Nephron (organoid): ENCODE measurements at regions not wholly inside any gene's neighbourhood (a gene's known extent, or its start where the extent isn't known, plus 50 kb on each side); places are given as distances from the start of the nearest gene placed in this dataset.

Experiments used
- H3K27ac Mint-ChIP-seq, 3 experiments: 2 replicates each; pipeline ENCODE4 v1.8.0; 2020; ENCODE audit warnings: mixed read lengths in 3 of 3, mild to moderate bottlenecking in 2 of 3, moderate library complexity in 1 of 3
- H3K27me3 Mint-ChIP-seq: 2 replicates; pipeline ENCODE4 v1.8.0; 2021; ENCODE audit warnings: low read depth, mild to moderate bottlenecking, moderate library complexity, mixed read lengths
- H3K36me3 Mint-ChIP-seq: 2 replicates; pipeline ENCODE4 v1.8.0; 2020; ENCODE audit warnings: low read depth, mixed read lengths
- H3K4me1 Mint-ChIP-seq: 2 replicates; pipeline ENCODE4 v1.8.0; 2020; ENCODE audit warnings: mixed read lengths
- H3K4me3 Mint-ChIP-seq, 3 experiments: 2 replicates each; pipeline ENCODE4 v1.8.0; 2020; ENCODE audit warnings: mild to moderate bottlenecking in 3 of 3, mixed read lengths in 3 of 3, moderate library complexity in 2 of 3
- H3K9me3 Mint-ChIP-seq: 2 replicates; pipeline ENCODE4 v1.8.0; 2020; ENCODE audit warnings: mixed read lengths
- TF ChIP-seq, protein P1 (sequence below), 3 experiments: fragments of 200-600 bp; sonication (generic); IDR thresholded peaks; one replicate each; pipeline ENCODE4 v1.5.0; 2021; ENCODE audit warnings: antibody characterized with exemption in 3 of 3; ENCODE audit not compliant: unreplicated experiment in 3 of 3

DNA sequence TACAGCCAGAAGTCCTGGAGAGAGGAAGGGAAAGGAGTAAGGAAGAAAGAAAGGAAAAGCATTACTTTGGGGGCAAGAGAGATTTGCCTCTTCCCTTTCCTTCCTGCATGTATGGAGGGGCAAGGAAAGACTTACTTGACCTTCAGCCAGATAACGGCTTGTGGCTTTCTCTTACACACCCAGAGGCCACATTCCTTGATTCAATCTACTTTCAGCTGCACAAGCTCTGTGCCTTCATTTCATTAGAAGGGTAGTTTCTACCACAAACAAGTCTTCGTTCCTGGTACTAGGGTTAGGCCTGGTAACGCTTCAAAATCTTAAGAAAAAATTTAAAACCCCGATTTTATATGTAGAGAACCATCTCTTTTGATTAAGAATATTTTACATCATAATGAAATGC lies 835.9 kb downstream of the TUSC7 start:
- H3K9me3 Mint-ChIP-seq = no peaks in the 10 kb centered on the region
- H3K4me3 Mint-ChIP-seq = no peak overlapping the region
- H3K4me1 Mint-ChIP-seq = peaks cover 27% of the 10 kb centered on the region
- H3K36me3 Mint-ChIP-seq = no peaks in the 10 kb centered on the region
- TF ChIP-seq, protein P1, sequence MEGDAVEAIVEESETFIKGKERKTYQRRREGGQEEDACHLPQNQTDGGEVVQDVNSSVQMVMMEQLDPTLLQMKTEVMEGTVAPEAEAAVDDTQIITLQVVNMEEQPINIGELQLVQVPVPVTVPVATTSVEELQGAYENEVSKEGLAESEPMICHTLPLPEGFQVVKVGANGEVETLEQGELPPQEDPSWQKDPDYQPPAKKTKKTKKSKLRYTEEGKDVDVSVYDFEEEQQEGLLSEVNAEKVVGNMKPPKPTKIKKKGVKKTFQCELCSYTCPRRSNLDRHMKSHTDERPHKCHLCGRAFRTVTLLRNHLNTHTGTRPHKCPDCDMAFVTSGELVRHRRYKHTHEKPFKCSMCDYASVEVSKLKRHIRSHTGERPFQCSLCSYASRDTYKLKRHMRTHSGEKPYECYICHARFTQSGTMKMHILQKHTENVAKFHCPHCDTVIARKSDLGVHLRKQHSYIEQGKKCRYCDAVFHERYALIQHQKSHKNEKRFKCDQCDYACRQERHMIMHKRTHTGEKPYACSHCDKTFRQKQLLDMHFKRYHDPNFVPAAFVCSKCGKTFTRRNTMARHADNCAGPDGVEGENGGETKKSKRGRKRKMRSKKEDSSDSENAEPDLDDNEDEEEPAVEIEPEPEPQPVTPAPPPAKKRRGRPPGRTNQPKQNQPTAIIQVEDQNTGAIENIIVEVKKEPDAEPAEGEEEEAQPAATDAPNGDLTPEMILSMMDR (IDR thresholded peaks at IDR 0.05; ENCODE audit: unreplicated experiment in 3 of 3) = no peak
- peak overlapping the region in 1 of 3 experiments; percentile 39 for H3K27ac Mint-ChIP-seq
- no peaks in the 10 kb centered on the region for H3K27me3 Mint-ChIP-seq

DNA sequence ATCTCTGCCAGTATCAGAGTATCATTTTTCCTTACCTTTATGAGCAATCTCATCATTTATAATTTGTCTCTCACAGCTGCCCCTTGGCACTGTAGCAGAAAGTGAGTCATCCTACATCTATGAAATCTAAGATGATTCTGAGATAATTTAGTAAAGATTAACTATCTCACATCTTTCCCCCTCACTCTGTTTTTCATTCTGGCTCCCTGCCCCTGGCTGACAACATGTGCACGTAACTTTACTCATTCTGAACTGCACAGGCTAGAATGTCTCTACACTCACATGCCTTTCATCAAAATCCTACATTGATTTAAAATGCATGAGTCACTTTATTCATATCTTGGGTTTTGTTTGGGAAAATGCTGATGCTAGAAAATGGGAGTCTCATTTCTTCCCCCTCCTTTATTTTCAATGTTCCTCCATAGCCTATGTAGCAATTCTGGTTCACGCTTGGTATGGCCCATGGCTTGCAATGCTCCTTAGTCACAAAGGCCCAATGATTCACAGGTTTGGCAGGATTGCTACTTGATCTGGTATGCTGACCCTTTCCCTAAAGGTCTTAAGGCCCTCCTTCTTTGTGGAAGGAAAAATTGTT lies 838.5 kb downstream of the TUSC7 start:
- H3K9me3 Mint-ChIP-seq = no peaks in the 10 kb centered on the region
- TF ChIP-seq, protein P1 (IDR thresholded peaks at IDR 0.05; ENCODE audit: unreplicated experiment in 3 of 3) = no peak
- no peaks in the 10 kb centered on the region for H3K27me3 Mint-ChIP-seq
- H3K36me3 Mint-ChIP-seq = no peaks in the 10 kb centered on the region
- H3K4me1 Mint-ChIP-seq = peaks cover 27% of the 10 kb centered on the region
- H3K27ac Mint-ChIP-seq = peak overlapping the region in 2 of 3 experiments; percentile 39 to 71
- H3K4me3 Mint-ChIP-seq = no peak overlapping the region

DNA sequence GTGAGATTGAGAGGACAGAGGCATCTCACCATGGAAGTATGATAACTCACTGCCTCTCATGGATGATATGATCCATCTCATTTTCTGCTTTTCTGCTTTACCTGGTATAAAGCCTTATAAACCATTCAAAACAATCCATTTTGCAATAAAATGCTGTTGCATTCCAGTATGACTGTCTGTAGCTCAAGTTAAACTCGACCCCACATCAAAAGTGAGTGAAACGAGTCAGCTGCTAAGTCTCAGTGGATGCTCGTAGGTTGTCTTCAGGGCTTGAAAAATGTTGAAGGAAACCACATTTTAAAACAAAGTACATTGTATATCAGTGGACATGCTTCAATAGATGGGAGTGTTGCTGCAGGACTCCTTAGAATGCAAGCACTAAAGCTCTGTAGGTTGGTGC lies 839.0 kb downstream of the TUSC7 start:
- Mint-ChIP-seq H3K4me3 (no peak overlapping the region), H3K36me3 (no peaks in the 10 kb centered on the region), H3K27me3 (no peaks in the 10 kb centered on the region), H3K4me1 (peaks cover 27% of the 10 kb centered on the region), H3K27ac (peak overlapping the region in 2 of 3 experiments; percentile 39 to 71), H3K9me3 (peaks cover 2% of the 10 kb centered on the region)
- TF ChIP-seq, protein P1 (IDR thresholded peaks at IDR 0.05; ENCODE audit: unreplicated experiment in 3 of 3) = no peak

DNA sequence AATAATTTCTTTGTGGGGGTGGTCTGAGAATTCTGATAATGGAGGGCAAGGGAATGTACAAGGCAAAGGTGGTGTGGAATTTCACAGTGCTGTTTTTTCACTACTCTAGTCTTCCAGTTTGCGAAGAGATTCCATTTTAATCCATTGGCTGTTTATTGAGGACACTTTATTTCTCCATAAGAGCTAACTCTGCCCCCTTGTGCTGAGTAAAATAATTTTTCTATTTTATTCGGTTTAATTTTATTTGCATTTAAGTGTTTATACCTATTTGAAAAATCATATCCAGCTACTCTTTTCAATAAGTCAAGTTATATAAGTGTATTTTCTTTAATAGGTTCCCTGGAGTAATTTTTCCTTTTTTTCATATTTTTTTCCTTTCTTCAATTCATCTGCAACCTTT lies 840.1 kb downstream of the TUSC7 start:
- H3K9me3 Mint-ChIP-seq = peaks cover 2% of the 10 kb centered on the region
- no peaks in the 10 kb centered on the region for H3K27me3 Mint-ChIP-seq
- H3K36me3 Mint-ChIP-seq = no peaks in the 10 kb centered on the region
- peaks cover 21% of the 10 kb centered on the region for H3K4me1 Mint-ChIP-seq
- TF ChIP-seq, protein P1 (IDR thresholded peaks at IDR 0.05; ENCODE audit: unreplicated experiment in 3 of 3) = no peak
- H3K4me3 Mint-ChIP-seq = no peak overlapping the region
- no peak overlapping the region for H3K27ac Mint-ChIP-seq

DNA sequence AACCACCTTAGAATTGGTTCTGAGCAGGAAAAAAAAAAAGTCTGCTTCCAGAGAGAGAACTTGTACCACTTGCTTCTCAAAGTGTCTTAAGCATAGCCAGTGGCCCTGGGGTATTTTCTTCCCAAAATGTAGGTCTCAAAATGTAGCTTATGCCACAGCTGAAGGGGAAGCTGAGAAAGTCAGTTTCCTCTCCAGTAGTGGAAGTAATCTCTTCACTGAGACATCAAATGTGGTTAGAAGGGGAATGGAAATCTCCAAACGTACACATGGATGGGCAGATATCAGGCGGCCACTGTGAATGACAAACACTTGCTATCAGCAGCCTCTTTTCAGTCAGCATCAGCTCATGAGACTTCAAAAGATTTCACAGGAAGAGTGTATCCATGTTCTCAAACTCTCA lies 841.2 kb downstream of the TUSC7 start:
- TF ChIP-seq, protein P1 (IDR thresholded peaks at IDR 0.05; ENCODE audit: unreplicated experiment in 3 of 3) = no peak
- Mint-ChIP-seq H3K9me3 (peaks cover 2% of the 10 kb centered on the region), H3K27ac (no peak overlapping the region), H3K36me3 (no peaks in the 10 kb centered on the region), H3K27me3 (no peaks in the 10 kb centered on the region), H3K4me3 (no peak overlapping the region), H3K4me1 (peaks cover 21% of the 10 kb centered on the region)

DNA sequence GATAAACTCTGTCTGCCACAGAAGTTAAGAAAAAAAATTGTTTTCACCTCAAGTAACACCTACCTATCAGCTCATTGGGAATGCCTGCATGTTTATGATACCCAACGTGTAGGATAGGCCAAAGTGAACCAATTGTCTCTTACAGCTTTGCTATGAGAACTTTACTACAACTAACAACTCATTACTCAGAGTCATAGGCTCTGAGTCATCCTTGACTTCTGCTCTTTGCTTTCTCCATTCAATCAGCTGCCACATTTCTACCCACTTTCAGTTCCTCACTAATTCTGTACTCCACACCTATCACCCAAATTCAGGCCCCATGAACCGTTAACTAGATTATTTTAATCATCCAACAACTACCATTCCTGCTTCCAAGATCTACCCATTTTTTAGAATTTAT lies 843.9 kb downstream of the TUSC7 start:
- H3K4me3 Mint-ChIP-seq = no peak overlapping the region
- peaks cover 2% of the 10 kb centered on the region for H3K4me1 Mint-ChIP-seq
- H3K27me3 Mint-ChIP-seq = no peaks in the 10 kb centered on the region
- TF ChIP-seq, protein P1 (IDR thresholded peaks at IDR 0.05; ENCODE audit: unreplicated experiment in 3 of 3) = no peak
- peaks cover 4% of the 10 kb centered on the region for H3K9me3 Mint-ChIP-seq
- no peaks in the 10 kb centered on the region for H3K36me3 Mint-ChIP-seq
- peak overlapping the region in 1 of 3 experiments; percentile 31 for H3K27ac Mint-ChIP-seq
